Right lobe of liver (tissue), 4 donors: ENCODE measurements at regions not wholly inside any gene's neighbourhood (a gene's known extent, or its start where the extent isn't known, plus 50 kb on each side); places are given as distances from the start of the nearest gene placed in this dataset.

Experiments used
- POLR2A ChIP-seq: fragments of 450-650 bp; IDR thresholded peaks from one replicate; pipeline ENCODE4 v1.6.1; 2017; ENCODE audit warnings: antibody characterized with exemption, mild to moderate bottlenecking
- TF ChIP-seq, protein P1 (sequence below), 4 donors: fragments of 200-600 bp in 3 of 4; fragments of 450-650 bp in 1 of 4; IDR thresholded peaks; one replicate each; pipeline versions ENCODE4 v1.5.1 to v1.8.0; 2016 to 2022; ENCODE audit warnings: antibody characterized with exemption in 4 of 4, mild to moderate bottlenecking in 2 of 4
- donor health status: DM: no; HTN: no; CAD: no.
- donor health status: DM: no; HTN: no; CAD: no.
- donor health status: DM: no; HTN: yes; CAD: no.

- TF ChIP-seq, protein P1, sequence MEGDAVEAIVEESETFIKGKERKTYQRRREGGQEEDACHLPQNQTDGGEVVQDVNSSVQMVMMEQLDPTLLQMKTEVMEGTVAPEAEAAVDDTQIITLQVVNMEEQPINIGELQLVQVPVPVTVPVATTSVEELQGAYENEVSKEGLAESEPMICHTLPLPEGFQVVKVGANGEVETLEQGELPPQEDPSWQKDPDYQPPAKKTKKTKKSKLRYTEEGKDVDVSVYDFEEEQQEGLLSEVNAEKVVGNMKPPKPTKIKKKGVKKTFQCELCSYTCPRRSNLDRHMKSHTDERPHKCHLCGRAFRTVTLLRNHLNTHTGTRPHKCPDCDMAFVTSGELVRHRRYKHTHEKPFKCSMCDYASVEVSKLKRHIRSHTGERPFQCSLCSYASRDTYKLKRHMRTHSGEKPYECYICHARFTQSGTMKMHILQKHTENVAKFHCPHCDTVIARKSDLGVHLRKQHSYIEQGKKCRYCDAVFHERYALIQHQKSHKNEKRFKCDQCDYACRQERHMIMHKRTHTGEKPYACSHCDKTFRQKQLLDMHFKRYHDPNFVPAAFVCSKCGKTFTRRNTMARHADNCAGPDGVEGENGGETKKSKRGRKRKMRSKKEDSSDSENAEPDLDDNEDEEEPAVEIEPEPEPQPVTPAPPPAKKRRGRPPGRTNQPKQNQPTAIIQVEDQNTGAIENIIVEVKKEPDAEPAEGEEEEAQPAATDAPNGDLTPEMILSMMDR (IDR thresholded peaks at IDR 0.05) = no peak
- no peak for TF ChIP-seq POLR2A
Measured at GRCh38 chrX:134171661-134172587, 65.1 kb upstream of the CCDC160 start.
